ENCODE measurements at regions not wholly inside any gene's neighbourhood (a gene's known extent, or its start where the extent isn't known, plus 50 kb on each side); places are given as distances from the start of the nearest gene placed in this dataset.

DNA sequence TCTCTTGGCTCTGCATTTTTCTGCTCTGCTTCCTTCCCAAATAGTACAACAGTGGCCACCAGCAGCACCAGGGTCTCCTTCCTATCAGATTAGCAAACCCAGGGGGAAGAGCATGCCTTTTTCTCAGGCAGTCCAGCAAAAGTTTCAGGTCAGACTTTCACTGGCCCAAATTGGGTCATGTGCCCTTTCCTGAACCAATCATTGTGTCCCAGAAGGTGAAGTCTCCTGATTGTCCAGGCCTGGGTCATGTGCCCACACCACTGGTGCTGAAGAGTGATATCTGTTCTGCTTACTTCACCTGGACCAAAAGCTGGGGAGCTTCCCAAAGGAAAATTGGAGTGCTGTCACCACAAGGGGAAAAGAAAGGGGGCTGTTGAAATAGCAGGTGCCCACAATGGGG, 64.1 kb upstream of the ALX4 start:
- Histone ChIP-seq H3K36me3 (no peaks in the 10 kb centered on the region), H3K27me3 (no peaks in the 10 kb centered on the region), H3K4me1 (ENCODE audit: control insufficient read depth in 1 of 2, insufficient read depth in 1 of 2, low read depth in 1 of 2, low read length in 1 of 2) (no peaks in the 10 kb centered on the region)

GRCh38 chr11:44376423-44376822, 66.5 kb upstream of the ALX4 start:
- Histone ChIP-seq H3K27me3 (peaks cover 5% of the 10 kb centered on the region), H3K4me1 (ENCODE audit: control insufficient read depth in 1 of 2, insufficient read depth in 1 of 2, low read depth in 1 of 2, low read length in 1 of 2) (no peaks in the 10 kb centered on the region)
- TF ChIP-seq, protein P1, sequence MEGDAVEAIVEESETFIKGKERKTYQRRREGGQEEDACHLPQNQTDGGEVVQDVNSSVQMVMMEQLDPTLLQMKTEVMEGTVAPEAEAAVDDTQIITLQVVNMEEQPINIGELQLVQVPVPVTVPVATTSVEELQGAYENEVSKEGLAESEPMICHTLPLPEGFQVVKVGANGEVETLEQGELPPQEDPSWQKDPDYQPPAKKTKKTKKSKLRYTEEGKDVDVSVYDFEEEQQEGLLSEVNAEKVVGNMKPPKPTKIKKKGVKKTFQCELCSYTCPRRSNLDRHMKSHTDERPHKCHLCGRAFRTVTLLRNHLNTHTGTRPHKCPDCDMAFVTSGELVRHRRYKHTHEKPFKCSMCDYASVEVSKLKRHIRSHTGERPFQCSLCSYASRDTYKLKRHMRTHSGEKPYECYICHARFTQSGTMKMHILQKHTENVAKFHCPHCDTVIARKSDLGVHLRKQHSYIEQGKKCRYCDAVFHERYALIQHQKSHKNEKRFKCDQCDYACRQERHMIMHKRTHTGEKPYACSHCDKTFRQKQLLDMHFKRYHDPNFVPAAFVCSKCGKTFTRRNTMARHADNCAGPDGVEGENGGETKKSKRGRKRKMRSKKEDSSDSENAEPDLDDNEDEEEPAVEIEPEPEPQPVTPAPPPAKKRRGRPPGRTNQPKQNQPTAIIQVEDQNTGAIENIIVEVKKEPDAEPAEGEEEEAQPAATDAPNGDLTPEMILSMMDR (IDR thresholded peaks at IDR 0.05): no peak

More for the DNA sequence above, 64.1 kb upstream of the ALX4 start:
- Histone ChIP-seq H3K4me3 (ENCODE audit: low read depth in 1 of 2, low read length in 1 of 2) (no peak overlapping the region), H3K9me3 (no peaks in the 10 kb centered on the region), H3K27ac (no peak overlapping the region)
- TF ChIP-seq, protein P1 (IDR thresholded peaks at IDR 0.05): no peak

DNA sequence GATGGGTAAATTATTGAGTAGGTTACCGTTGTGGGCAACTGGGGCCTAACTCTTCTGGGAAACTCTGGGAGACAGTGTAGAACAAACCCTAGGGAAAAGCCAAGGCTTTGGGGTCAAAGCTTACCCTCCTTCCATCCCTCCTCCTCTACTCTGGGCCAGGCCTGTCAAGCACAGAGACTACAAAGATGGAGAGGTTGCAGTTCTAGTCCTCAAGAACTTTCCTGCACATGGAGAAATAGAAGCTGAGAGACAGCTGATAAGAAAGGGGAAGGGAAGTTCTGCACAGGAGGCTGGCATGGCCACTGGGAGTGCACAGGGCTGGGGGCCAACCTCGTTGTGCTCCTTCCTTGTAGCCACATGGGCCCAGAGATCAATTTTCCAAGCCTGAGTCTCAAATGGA, 67.2 kb upstream of the ALX4 start:
- TF ChIP-seq, protein P1 (IDR thresholded peaks at IDR 0.05): no peak
- Histone ChIP-seq H3K4me3 (ENCODE audit: low read depth in 1 of 2, low read length in 1 of 2) (no peak overlapping the region), H3K9me3 (no peaks in the 10 kb centered on the region), H3K36me3 (no peaks in the 10 kb centered on the region), H3K4me1 (ENCODE audit: control insufficient read depth in 1 of 2, insufficient read depth in 1 of 2, low read depth in 1 of 2, low read length in 1 of 2) (no peaks in the 10 kb centered on the region), H3K27ac (no peak overlapping the region), H3K27me3 (peaks cover 10% of the 10 kb centered on the region)

More at GRCh38 chr11:44376423-44376822, 66.5 kb upstream of the ALX4 start:
- H3K27ac ChIP-seq: no peak overlapping the region
- no peaks in the 10 kb centered on the region for H3K9me3 ChIP-seq
- no peaks in the 10 kb centered on the region for H3K36me3 ChIP-seq
- no peak overlapping the region for H3K4me3 ChIP-seq (ENCODE audit: low read depth in 1 of 2, low read length in 1 of 2)

DNA sequence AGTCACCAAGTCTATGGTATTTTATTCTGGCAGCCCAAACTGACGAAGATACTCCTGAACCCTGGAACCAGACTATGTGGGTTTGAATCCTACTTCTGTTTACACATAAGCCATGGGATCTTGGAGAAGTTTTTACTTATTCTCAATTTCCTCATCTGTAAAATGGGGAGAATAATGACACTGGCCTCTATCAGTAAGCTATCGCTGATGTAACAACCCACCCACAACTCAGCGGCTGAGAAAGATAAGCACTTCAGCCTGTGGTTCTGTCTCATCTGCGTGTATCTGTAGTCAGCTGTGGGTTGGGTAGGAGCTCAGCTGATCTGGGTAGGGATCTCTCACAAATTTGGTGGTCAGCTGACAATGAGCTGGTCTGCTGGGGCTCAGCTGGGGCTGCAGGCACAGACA, 68.0 kb upstream of the ALX4 start:
- Histone ChIP-seq H3K27ac (no peak overlapping the region), H3K4me3 (ENCODE audit: low read depth in 1 of 2, low read length in 1 of 2) (no peak overlapping the region), H3K9me3 (no peaks in the 10 kb centered on the region), H3K4me1 (ENCODE audit: control insufficient read depth in 1 of 2, insufficient read depth in 1 of 2, low read depth in 1 of 2, low read length in 1 of 2) (no peaks in the 10 kb centered on the region), H3K27me3 (peaks cover 18% of the 10 kb centered on the region), H3K36me3 (no peaks in the 10 kb centered on the region)
- TF ChIP-seq, protein P1 (IDR thresholded peaks at IDR 0.05): no peak

- Histone ChIP-seq H3K27ac (no peak overlapping the region), H3K36me3 (no peaks in the 10 kb centered on the region), H3K4me3 (ENCODE audit: low read depth in 1 of 2, low read length in 1 of 2) (no peak overlapping the region), H3K27me3 (peaks cover 31% of the 10 kb centered on the region), H3K9me3 (no peaks in the 10 kb centered on the region), H3K4me1 (ENCODE audit: control insufficient read depth in 1 of 2, insufficient read depth in 1 of 2, low read depth in 1 of 2, low read length in 1 of 2) (no peaks in the 10 kb centered on the region)
- TF ChIP-seq, protein P1 (IDR thresholded peaks at IDR 0.05): no peak
Measured at GRCh38 chr11:44379141-44380008, 69.4 kb upstream of the ALX4 start.

Measured in neutrophil (primary cell).